ENCODE measurements at regions not wholly inside any gene's neighbourhood (a gene's known extent, or its start where the extent isn't known, plus 50 kb on each side); places are given as distances from the start of the nearest gene placed in this dataset.

GRCh38 chr18:44258086-44258485, 422.6 kb upstream of the SETBP1 start:
- TF ChIP-seq CTCF (IDR thresholded peaks at IDR 0.05) (no peak), POLR2A (IDR thresholded peaks at IDR 0.05) (no peak), POLR2AphosphoS5 (IDR thresholded peaks at IDR 0.05) (no peak), EP300 (IDR thresholded peaks at IDR 0.05) (no peak)

Data from gastroesophageal sphincter (tissue), 3 donors.